Fibroblast of lung (primary cell): ENCODE measurements at regions not wholly inside any gene's neighbourhood (a gene's known extent, or its start where the extent isn't known, plus 50 kb on each side); places are given as distances from the start of the nearest gene placed in this dataset.

Experiments used
- DNase-seq, 2 donors: peaks; one replicate each; pipeline versions ENCODE4 v3.0.0 to v3.0.0-alpha.2; 2010; ENCODE audit warnings: low read depth in 2 of 2
- H2AFZ ChIP-seq: 2 replicates; pipeline ENCODE4 v1.5.1; 2012; ENCODE audit warnings: low read length, control low read depth, inconsistent platforms
- H3K27ac ChIP-seq: 2 replicates; pipeline ENCODE4 v1.5.1; 2011; ENCODE audit warnings: low read length, control low read depth; ENCODE audit not compliant: insufficient read depth
- H3K27me3 ChIP-seq: 2 replicates; pipeline ENCODE4 v1.5.1; 2011; ENCODE audit warnings: mild to moderate bottlenecking, low read length; ENCODE audit not compliant: control insufficient read depth, insufficient read depth
- H3K36me3 ChIP-seq: 2 replicates; pipeline ENCODE4 v1.5.1; 2011; ENCODE audit warnings: low read length; ENCODE audit not compliant: control insufficient read depth, insufficient read depth
- H3K4me1 ChIP-seq: 2 replicates; pipeline ENCODE4 v1.5.1; 2011; ENCODE audit warnings: low read length; ENCODE audit not compliant: control insufficient read depth, insufficient read depth; ENCODE audit errors: extremely low read depth
- H3K4me2 ChIP-seq: 2 replicates; pipeline ENCODE4 v1.5.1; 2011; ENCODE audit warnings: low read length, control low read depth; ENCODE audit not compliant: insufficient read depth; ENCODE audit errors: extremely low read depth
- H3K4me3 ChIP-seq, 4 experiments: fragments of 200-600 bp in 1 of 4; sonication (generic) in 1 of 4; replicated peaks in 1 of 4; 2 replicates each; pipeline ENCODE4 v1.5.1; 2011 to 2016; ENCODE audit warnings: low read length in 4 of 4, low read depth in 3 of 4, mild to moderate bottlenecking in 3 of 4, control low read depth in 2 of 4, inconsistent platforms in 1 of 4, mixed read lengths in 1 of 4; ENCODE audit not compliant: insufficient read depth in 1 of 4; ENCODE audit errors: control extremely low read depth in 1 of 4
- H3K79me2 ChIP-seq: 2 replicates; pipeline ENCODE4 v1.5.1; 2012; ENCODE audit warnings: mild to moderate bottlenecking, low read length, inconsistent platforms; ENCODE audit not compliant: control insufficient read depth, insufficient read depth
- H3K9ac ChIP-seq: 2 replicates; pipeline ENCODE4 v1.5.1; 2011; ENCODE audit warnings: mild to moderate bottlenecking, low read length, control low read depth; ENCODE audit not compliant: insufficient read depth
- H3K9me3 ChIP-seq: 2 replicates; pipeline ENCODE4 v1.5.1; 2012; ENCODE audit warnings: low read depth, low read length; ENCODE audit not compliant: control insufficient read depth, insufficient read depth
- H4K20me1 ChIP-seq: 2 replicates; pipeline ENCODE4 v1.5.1; 2011; ENCODE audit warnings: low read length; ENCODE audit not compliant: control insufficient read depth, insufficient read depth; ENCODE audit errors: extremely low read depth
- EZH2 ChIP-seq: IDR thresholded peaks from 2 replicates; pipeline ENCODE4 v1.5.1; 2012; ENCODE audit warnings: low read length, control low read depth, mild to moderate bottlenecking; ENCODE audit errors: missing control alignments
- TF ChIP-seq, protein P1 (sequence below), 2 donors: IDR thresholded peaks in 1 of 2; conservative IDR thresholded peaks in 1 of 2; 1 replicate in 1 of 2; 2 replicates in 1 of 2; pipeline ENCODE4 v1.5.1; 2011 to 2012; ENCODE audit warnings: low read length in 2 of 2, control low read depth in 1 of 2, inconsistent platforms in 1 of 2, low read depth in 1 of 2, mild to moderate bottlenecking in 1 of 2

- H3K27me3 ChIP-seq, result no peaks in the 10 kb centered on the region
- TF ChIP-seq EZH2, result no peak
- TF ChIP-seq, protein P1, sequence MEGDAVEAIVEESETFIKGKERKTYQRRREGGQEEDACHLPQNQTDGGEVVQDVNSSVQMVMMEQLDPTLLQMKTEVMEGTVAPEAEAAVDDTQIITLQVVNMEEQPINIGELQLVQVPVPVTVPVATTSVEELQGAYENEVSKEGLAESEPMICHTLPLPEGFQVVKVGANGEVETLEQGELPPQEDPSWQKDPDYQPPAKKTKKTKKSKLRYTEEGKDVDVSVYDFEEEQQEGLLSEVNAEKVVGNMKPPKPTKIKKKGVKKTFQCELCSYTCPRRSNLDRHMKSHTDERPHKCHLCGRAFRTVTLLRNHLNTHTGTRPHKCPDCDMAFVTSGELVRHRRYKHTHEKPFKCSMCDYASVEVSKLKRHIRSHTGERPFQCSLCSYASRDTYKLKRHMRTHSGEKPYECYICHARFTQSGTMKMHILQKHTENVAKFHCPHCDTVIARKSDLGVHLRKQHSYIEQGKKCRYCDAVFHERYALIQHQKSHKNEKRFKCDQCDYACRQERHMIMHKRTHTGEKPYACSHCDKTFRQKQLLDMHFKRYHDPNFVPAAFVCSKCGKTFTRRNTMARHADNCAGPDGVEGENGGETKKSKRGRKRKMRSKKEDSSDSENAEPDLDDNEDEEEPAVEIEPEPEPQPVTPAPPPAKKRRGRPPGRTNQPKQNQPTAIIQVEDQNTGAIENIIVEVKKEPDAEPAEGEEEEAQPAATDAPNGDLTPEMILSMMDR (conservative IDR thresholded peaks at IDR 0.05 in 1 of 2, IDR thresholded peaks at IDR 0.05 in 1 of 2; ENCODE audit: low read depth in 1 of 2, low read length in 2 of 2), result no peak
Observed at GRCh38 chr5:175123542-175123941, 320.4 kb downstream of the DRD1 start.

GRCh38 chr5:175121457-175121856 is 322.5 kb downstream of the DRD1 start:
- TF ChIP-seq EZH2, result no peak
- TF ChIP-seq, protein P1 (conservative IDR thresholded peaks at IDR 0.05 in 1 of 2, IDR thresholded peaks at IDR 0.05 in 1 of 2; ENCODE audit: low read depth in 1 of 2, low read length in 2 of 2), result no peak
- Histone ChIP-seq H3K79me2 (no peaks in the 10 kb centered on the region), H3K4me3 (no peak overlapping the region), H3K4me1 (no peaks in the 10 kb centered on the region), H3K27ac (no peak overlapping the region), H4K20me1 (no peaks in the 10 kb centered on the region), H3K9ac (no peak overlapping the region), H3K4me2 (no peak overlapping the region), H2AFZ (no peak overlapping the region), H3K36me3 (no peaks in the 10 kb centered on the region), H3K9me3 (no peaks in the 10 kb centered on the region), H3K27me3 (no peaks in the 10 kb centered on the region)
- no peak for DNase-seq

More at GRCh38 chr5:175123542-175123941, 320.4 kb downstream of the DRD1 start:
- no peak overlapping the region for H3K4me3 ChIP-seq
- no peaks in the 10 kb centered on the region for H3K9me3 ChIP-seq
- no peak overlapping the region for H3K4me2 ChIP-seq
- H4K20me1 ChIP-seq, result no peaks in the 10 kb centered on the region
- no peaks in the 10 kb centered on the region for H3K79me2 ChIP-seq
- no peaks in the 10 kb centered on the region for H3K36me3 ChIP-seq
- H3K27ac ChIP-seq, result no peak overlapping the region
- no peak for DNase-seq
- no peaks in the 10 kb centered on the region for H3K4me1 ChIP-seq
- H3K9ac ChIP-seq, result no peak overlapping the region
- H2AFZ ChIP-seq, result no peak overlapping the region

GRCh38 chr5:175120412-175120811 is 323.6 kb downstream of the DRD1 start:
- no peak overlapping the region for H3K27ac ChIP-seq
- no peak overlapping the region for H3K4me3 ChIP-seq
- DNase-seq, result no peak
- H3K27me3 ChIP-seq, result no peaks in the 10 kb centered on the region
- H2AFZ ChIP-seq, result no peak overlapping the region
- no peak overlapping the region for H3K4me2 ChIP-seq
- H3K9ac ChIP-seq, result no peak overlapping the region
- no peaks in the 10 kb centered on the region for H3K79me2 ChIP-seq
- H4K20me1 ChIP-seq, result no peaks in the 10 kb centered on the region
- TF ChIP-seq, protein P1 (conservative IDR thresholded peaks at IDR 0.05 in 1 of 2, IDR thresholded peaks at IDR 0.05 in 1 of 2; ENCODE audit: low read depth in 1 of 2, low read length in 2 of 2), result no peak
- no peak for TF ChIP-seq EZH2
- no peaks in the 10 kb centered on the region for H3K4me1 ChIP-seq
- no peaks in the 10 kb centered on the region for H3K9me3 ChIP-seq
- H3K36me3 ChIP-seq, result no peaks in the 10 kb centered on the region
